ENCODE measurements at regions not wholly inside any gene's neighbourhood (a gene's known extent, or its start where the extent isn't known, plus 50 kb on each side); places are given as distances from the start of the nearest gene placed in this dataset.

DNA sequence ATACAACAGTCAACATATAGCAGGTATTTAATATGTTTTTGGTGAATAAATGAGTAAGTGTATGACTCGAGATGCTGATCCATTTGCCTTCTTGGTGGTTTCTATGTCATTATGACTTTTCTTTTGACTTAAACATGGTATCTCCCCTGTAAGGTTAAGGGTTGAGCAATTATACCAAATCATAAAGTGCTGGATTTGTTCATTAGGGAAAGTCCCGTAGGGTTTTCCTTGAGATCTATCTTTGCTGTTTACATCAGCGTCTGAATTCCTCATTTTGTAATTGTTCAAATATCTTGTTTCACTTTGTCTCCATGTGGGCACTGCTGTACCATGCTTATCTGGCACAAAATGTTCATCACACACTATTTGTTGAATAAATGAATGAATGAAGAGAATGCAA is 562.6 kb downstream of the EDEM1 start:
- peaks cover 19% of the 10 kb centered on the region for H3K27me3 Mint-ChIP-seq (ENCODE audit: low read depth)
- no peak overlapping the region for H3K27ac Mint-ChIP-seq
- no peak for TF ChIP-seq CTCF (IDR thresholded peaks at IDR 0.05; ENCODE audit: unreplicated experiment)
- peaks cover 2% of the 10 kb centered on the region for H3K4me1 Mint-ChIP-seq
- no peaks in the 10 kb centered on the region for H3K36me3 Mint-ChIP-seq
- no peaks in the 10 kb centered on the region for H3K9me3 Mint-ChIP-seq
- no peak overlapping the region for H3K4me3 Mint-ChIP-seq
- DNase-seq (ENCODE audit: low spot score in 2 of 2, unreplicated experiment in 2 of 2): no peak

DNA sequence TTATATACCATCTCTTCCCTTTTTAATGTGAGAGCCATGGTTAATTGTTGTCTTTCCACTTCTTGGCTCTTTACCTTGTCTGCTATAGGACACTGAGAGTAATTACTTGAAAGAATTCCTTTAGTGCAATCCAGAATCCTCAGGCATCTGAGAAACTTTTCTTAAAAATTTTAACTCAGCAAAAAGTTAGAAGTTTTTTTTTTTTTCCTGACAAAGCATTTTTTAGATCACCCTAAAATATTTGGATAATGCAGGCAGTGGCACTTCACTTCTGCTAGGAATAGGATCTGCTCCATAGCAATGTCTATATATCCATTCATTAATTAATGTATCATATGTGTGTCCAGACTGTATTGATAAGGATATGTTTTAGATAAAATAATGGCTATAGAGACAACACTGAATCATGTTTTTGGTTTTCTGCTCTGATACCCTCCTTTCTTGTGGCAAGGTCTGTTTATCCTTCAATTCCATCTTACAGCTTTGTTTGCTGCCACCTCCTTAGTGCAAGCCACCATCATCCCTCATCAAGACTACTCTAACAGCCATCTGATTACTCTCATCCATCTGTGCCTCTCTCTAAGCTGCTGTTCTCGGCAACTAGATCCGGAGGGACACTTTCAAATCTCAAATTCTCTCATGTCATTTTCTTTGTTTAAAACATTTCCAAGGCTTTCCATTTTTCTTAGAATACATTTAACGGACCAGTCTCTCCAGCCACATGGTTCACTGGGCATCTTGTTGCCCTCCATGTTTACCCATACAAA is 563.5 kb downstream of the EDEM1 start:
- H3K27me3 Mint-ChIP-seq (ENCODE audit: low read depth): peaks cover 13% of the 10 kb centered on the region
- DNase-seq (ENCODE audit: low spot score in 2 of 2, unreplicated experiment in 2 of 2): no peak
- H3K9me3 Mint-ChIP-seq: no peaks in the 10 kb centered on the region
- H3K27ac Mint-ChIP-seq: no peak overlapping the region
- H3K36me3 Mint-ChIP-seq: no peaks in the 10 kb centered on the region
- no peak for TF ChIP-seq CTCF (IDR thresholded peaks at IDR 0.05; ENCODE audit: unreplicated experiment)
- no peak overlapping the region for H3K4me3 Mint-ChIP-seq
- H3K4me1 Mint-ChIP-seq: peaks cover 2% of the 10 kb centered on the region

GRCh38 chr3:5754602-5755001 is 567.1 kb downstream of the EDEM1 start:
- Mint-ChIP-seq H3K36me3 (no peaks in the 10 kb centered on the region), H3K27ac (no peak overlapping the region), H3K9me3 (no peaks in the 10 kb centered on the region), H3K4me3 (no peak overlapping the region), H3K4me1 (peaks cover 6% of the 10 kb centered on the region), H3K27me3 (ENCODE audit: low read depth) (peaks cover 8% of the 10 kb centered on the region)
- DNase-seq (ENCODE audit: low spot score in 2 of 2, unreplicated experiment in 2 of 2): no peak
- TF ChIP-seq CTCF (IDR thresholded peaks at IDR 0.05; ENCODE audit: unreplicated experiment): no peak

DNA sequence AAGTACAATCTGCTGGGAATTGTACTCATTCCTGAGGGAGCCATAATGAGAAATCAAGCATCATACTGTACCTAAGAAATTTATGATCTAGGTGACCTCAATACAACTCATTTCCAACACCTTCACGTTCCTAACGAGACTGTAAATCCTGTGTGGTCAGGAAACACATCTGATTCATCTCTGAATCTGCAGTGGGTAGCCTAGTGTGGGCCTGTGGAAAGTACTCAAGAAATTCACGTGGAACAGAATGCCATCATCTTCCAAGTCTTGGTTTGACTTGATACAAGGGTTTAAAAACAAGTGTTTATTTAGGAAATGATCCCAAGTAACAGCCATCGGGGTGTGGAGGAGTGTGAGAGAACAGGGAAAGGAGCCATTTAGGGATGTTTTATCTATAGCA is 568.9 kb downstream of the EDEM1 start:
- H3K4me3 Mint-ChIP-seq: no peak overlapping the region
- no peaks in the 10 kb centered on the region for H3K9me3 Mint-ChIP-seq
- H3K36me3 Mint-ChIP-seq: no peaks in the 10 kb centered on the region
- peaks cover 6% of the 10 kb centered on the region for H3K27me3 Mint-ChIP-seq (ENCODE audit: low read depth)
- DNase-seq (ENCODE audit: low spot score in 2 of 2, unreplicated experiment in 2 of 2): no peak
- no peak for TF ChIP-seq CTCF (IDR thresholded peaks at IDR 0.05; ENCODE audit: unreplicated experiment)
- H3K27ac Mint-ChIP-seq: no peak overlapping the region
- H3K4me1 Mint-ChIP-seq: peaks cover 5% of the 10 kb centered on the region

DNA sequence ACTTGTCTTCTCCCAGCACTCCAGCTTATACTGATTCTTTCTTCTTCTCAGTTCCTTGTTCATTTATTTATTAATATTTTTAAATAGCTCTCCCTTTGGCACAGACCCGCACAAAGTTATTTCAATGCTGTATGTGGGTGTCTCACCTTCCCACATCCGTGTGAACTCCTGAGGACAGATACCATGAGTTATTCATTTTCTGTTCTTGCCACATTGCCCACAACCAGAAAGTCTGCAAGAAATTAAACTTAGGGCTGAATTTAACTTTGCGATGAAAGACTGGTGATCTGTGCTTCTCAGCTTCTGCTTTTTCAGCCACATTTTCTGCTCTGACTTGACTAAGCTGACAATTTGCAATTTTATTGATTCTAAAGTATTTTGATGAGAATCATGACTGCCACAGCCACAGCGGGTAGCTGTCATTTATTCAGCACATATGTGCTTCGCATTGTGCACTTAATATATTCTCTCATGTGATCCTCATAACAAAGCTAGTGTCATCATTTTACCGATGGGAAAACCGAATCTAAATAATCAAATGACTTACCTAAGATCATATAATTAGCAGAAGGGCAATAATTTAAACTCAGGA is 569.8 kb downstream of the EDEM1 start:
- Mint-ChIP-seq H3K9me3 (no peaks in the 10 kb centered on the region), H3K27ac (no peak overlapping the region), H3K4me3 (no peak overlapping the region), H3K36me3 (no peaks in the 10 kb centered on the region), H3K27me3 (ENCODE audit: low read depth) (peaks cover 2% of the 10 kb centered on the region), H3K4me1 (peaks cover 5% of the 10 kb centered on the region)
- DNase-seq (ENCODE audit: low spot score in 2 of 2, unreplicated experiment in 2 of 2): no peak
- TF ChIP-seq CTCF (IDR thresholded peaks at IDR 0.05; ENCODE audit: unreplicated experiment): no peak

Data from mesothelial cell of epicardium (in vitro differentiated cells).